Stimulated activated CD4-positive, alpha-beta T cell treated with anti-CD3 and anti-CD28 coated beads, TNF-alpha, amount 100 ng/mL, for 48 hours (primary cell): ENCODE measurements at regions not wholly inside any gene's neighbourhood (a gene's known extent, or its start where the extent isn't known, plus 50 kb on each side); places are given as distances from the start of the nearest gene placed in this dataset.
"Not testable (repeated sequence)": the region's sequence is repeated elsewhere in the genome, so short reads cannot be mapped to it uniquely, and the experiment has no call there.

Experiments used
- DNase-seq, 3 donors: peaks; one replicate each; pipeline ENCODE4 v3.0.0-alpha.2; 2020; ENCODE audit warnings: low read depth in 3 of 3

DNA sequence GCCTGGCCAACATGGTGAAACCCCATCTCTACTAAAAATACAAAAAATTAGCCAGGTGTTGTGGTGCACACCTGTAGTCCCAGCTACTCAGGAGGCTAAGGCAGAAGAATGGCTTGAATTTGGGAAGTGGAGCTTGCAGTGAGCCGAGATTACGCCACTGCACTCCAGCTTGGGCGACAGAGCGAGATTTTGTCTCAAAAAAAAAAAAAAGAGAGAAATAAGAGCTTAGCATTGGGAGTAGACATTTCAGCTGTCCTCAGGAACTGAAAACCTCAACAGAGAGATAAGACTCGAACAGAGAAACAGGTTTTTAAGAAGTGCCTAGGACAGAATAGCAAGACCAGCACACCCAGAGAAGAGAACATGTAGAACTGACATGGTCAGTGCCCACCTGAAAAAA, 262.6 kb upstream of the RAB4A start:
- DNase-seq, result not testable (repeated sequence)

DNA sequence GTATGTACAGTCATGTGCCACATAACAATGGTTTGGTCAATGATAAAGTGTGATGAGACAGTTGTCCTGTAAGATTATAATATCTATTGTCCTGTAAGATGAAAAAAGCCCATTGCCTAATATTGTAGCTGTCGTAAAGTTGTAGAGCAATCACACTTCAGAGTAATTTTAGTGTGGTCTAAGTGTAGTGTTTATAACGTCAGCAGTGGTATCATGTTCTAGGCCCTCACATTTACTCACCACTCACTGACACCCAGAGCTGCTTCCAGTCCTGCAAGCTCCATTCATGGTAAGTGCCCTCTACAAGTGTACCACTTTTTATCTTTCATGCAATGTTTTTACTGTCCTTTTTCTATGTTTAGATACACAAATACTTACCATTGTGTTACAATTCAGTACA, 259.9 kb upstream of the RAB4A start:
- no peak for DNase-seq

DNA sequence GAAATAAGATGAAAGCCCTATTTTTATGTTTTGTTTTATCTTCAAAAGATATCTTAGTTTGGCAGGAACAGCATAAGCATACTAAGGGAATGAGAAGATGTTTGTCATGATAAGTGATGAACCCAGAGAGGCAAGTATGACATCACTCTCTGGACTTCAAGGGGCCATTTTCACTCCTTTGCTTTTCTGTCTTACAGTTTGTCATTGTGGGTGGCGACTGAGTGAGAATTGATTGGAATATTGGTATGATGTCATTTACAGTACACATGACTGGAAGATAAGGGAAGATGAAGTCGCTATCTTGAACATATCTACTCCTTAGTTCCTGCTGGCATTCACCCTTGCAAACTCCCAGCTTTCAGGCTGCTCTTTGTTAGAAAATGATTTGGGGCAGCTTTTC, 258.1 kb upstream of the RAB4A start:
- no peak for DNase-seq

DNA sequence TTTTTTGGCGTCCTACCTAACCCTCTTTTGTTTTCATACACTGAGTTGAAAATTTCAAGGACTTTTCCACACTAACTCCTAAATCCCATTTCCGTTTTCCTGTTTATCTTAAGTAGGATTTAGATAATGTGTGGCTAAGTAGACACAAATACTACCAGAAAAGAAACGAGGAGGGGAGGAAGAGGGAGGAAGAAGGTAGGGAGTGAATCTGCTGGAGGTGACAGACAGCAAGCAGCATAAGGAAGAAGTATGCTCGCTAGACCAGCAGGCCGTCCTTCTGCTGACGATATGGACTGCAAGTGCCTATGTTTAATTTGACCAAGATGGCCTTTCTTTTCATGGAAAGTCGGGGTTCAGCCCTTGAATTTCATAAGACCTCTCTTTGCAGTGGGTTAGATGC, 256.9 kb upstream of the RAB4A start:
- no peak for DNase-seq

DNA sequence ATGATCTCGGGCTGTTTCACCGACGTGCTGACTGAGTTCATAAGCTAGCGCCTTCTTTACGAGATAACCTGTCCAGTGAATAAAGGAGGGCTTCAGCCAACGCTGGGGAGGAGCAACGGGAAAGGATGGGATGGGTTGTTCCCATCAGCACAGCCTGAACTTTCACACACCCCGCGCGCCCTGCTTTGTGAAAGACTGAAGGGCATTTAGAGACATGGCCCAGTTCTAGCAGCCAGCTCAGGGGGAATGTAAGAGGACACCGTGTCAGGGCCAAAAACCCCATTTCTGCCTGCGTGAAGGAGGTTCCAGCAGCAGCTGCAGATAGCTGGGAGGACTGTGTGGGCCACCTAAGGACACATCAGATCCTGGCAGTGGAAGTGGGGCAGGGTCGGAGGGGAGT, 255.1 kb upstream of the RAB4A start:
- no peak for DNase-seq

DNA sequence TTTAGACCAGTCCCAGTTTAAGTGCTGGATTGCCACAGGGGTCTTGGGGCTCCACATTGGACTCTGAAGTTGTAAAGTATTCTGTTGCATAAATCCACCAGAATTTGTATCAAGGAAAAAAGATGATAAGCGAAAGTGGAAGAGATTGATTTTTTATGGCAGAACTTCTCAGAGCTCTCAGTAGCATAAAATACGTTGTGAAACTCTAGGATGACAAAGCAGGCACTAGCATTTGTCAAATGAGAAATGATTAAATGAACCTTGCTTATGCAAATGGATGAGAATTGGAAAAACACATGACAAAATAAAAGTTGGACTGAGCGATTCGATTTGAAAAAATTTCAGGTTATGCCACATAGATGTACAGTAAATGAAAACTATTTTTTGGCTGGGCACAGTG, 253.8 kb upstream of the RAB4A start:
- DNase-seq, result no peak

DNA sequence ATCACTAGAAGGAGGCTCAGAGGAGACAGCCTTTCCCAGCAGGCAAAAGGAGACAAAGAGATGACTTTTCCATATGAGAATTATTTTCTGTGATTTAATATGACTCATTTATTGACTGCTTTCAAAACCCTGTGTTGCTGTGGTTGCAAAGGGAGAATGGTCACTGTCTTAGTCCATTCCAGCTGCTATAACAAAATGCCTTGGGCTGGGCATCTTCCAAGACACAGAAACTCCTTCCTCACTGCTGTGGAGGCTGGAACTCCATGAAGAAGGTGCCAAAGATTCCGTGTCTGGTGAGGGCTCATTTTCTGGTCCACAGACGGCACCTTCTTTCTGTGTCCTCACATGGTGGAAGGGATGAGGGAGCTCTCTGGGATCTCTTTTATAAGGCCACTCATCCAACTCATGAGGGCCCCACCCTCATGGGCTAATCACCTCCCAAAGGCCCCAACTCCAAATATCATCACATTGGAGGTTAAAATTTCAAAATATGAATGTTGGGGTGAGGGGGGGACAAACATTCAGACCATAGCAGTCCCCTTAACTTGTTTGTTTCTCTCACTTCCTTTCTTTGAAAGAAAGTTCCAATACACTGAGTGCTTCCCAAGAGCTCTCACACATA, 252.1 kb upstream of the RAB4A start:
- no peak for DNase-seq

DNA sequence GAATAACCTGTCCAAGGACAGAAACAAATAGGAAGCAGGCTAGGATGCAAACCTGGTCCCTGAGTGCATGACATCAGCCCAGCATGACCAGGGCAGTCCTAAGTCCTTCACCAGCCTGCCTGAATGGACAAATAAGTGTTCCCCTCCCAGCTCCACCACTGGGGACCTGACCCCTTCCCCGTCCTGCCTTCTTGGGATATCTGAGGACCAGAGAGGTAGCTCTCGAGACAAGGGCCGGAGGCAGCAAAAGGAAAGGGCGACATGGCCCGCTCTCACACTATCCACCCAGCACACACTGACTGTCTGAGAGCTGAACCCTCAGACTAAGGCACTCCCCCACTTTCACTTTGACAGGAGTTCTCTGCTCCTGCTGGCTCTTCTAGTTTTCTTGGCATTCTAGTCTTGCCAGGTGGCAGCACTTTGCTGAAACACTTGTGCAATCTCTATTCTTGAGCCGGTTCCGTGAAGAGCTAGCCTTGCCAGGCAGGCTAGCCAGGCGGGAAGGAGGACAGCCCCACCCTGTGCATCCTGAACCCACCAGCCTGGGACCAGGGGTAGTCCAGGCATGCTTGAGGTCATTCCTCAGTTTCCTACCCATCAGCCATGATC, 251.1 kb upstream of the RAB4A start:
- no peak for DNase-seq

DNA sequence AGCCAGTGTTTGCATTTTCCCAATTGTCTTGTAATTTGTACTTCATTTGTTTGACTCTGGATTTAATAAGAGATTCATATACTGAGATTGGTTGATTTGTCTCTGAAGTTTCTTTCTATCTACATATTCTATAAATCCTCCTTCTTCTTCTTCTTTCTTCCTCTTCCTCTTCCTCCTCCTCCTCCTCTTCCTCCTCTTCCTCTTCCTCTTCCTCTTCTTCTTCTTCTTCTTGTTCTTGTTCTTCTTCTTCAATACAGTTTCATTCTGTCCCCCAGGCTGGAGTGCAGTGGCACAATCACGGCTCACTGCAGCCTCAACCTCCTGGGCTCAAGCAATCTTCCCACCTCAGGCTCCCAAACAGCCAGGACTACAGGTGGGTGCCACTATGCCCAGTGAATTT, 249.9 kb upstream of the RAB4A start:
- DNase-seq, result not testable (repeated sequence)

DNA sequence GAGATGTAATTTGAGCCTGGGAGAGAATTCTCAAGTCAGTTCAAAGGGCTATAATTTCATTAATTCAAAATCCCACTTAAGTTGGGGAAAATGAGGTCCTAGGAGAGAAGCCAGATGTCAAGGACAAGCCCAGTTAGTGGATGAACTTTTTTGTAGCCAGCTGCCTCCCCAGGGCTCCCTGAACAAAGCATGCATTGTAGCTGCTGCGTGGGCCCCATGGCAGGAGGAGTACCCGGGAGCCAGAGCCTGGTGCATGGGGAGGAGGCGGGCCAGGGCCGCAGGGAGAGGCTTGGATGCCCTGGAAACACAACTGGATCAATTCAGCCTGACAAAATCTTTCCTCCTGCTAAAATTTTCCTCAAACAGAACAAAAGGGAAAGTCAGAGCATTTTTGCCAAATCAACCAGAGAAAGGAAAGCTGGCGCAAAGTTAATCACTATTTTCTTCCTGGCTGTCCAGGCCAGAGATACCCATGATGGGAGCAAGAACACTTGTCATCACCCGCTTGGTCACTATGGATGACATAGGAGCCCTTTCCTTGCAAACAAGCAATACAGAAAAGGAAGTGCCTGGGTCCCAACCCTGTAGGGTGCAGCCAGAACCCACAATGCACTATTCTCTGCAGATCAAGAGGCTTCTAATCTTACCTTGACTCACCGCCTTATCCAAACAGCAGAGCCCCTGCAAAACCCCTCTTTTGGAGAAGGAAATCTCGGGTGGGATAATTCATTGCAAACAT, 248.1 kb upstream of the RAB4A start:
- no peak for DNase-seq

DNA sequence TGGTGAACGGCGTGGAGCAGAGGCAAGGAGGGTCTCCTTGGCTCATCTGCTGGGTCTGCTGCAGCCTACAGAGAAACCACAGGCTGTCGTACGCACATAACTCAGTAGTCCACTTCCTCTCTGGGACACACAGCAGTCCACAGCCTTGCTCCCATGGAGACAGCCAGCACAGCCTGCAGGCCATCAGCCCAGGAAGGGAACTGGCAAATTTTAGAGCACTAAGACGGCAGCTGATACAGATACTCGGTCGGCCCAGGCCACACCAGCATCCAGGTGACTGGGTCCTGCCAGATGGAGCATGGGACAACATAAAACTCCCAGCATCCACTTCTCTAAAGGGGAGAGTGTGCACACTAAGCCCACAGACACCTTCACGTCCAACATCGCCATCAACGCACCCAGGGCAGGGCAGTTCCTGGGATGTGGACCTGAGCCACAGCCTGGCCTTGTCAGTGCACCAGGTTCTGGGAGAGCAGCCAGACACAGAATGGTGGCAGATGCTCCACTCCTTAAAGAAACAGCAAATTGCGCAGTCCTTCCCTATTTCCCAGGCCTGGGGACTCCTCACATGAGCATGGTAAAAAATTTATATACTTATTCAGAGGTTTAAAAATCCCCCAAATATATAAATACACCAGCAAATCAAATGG, 247.1 kb upstream of the RAB4A start:
- no peak for DNase-seq

DNA sequence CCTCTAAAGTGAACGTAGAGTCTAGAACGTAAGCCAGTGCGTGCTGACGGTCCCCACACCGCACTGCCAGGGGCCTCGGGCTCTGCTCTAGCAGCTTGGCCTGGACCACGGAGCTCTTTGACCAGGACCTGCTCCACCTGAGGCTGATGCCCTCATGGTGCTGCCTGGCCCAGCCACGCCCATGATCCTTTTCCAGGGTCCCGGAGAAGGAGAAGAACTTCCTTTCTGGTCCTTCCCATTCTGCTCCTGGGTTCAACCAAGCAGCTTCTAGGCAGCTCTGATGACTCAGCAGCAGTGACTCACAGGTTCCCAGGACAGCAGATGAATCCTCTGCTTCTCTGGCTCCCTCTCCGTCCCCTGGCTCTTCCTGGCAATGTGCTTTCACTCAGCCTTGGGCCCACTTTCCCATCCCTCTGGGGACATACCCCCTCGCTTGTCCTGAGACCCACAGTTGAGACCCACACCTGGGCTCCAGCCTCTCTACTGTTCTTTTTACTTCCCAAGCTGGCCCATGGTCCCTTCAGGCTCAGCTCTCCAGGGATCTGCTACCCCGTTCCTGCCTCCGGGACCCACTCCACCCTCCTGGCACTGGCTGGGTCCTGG, 246.3 kb upstream of the RAB4A start:
- peak in 1 of 3 donors; percentile 8 for DNase-seq

DNA sequence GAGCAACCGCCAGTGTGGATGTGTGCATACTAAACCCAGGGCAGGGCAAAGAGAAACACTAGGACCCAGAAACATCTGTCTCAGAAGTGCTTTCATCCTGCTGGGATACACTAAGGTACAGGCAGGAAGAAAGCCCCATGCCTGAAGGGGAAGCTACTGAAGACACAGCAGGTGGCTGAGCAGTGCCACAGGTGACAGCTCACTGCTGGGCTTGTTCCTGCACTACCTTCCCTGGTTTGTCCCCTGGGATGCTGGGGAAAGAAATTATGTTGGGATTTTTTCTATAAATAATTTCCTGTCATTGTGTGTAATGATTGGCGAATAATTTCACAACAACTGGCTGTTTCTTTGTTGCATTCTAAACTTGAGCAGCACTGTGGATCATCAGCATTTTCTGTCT, 245.3 kb upstream of the RAB4A start:
- no peak for DNase-seq

DNA sequence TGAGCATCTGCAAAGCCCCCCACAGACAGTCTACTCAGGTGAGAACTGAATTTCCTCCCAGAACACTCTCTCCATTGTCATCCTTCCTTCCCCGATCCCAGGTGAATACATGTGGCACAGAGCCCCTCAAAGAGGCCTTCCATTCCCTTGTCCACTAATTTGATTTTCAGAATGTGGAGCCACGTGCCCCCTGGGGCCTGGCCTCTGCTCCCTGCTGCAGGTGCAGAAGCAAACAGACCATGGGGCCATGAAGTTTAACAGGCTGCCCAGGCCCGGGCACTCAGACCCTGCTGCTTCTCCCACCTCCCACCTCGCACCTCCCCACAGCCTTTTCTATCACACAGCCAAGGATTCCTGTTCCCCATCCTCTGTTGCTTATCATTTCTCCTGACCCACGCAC, 243.8 kb upstream of the RAB4A start:
- no peak for DNase-seq

DNA sequence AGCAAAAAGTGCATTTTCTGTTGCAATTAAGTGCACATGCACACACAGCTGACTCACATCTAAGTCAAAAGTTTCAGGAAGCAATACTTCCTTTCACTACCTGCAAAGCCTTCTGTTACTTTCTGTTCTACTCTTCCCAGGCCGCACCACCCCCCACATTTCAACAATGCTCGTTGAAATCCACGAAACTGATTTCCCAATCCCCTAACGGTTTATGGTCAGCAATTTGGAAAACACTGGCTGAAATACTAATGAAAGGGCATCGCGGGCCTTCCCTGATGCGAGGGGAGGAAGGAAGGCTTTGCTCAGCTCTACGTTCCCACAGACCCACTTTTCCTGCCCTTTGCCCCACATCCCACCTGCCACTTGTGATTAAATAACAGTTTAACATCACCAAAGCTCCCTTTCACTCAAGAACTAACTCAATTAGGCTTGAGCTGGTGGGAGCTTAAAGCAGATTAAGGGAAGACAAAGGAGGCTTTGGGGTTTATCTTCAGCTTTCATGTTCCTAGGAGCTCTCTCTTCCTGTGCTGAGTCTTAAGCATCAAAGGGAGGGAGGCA, 243.2 kb upstream of the RAB4A start:
- DNase-seq, result peak in 1 of 3 donors; percentile 10

DNA sequence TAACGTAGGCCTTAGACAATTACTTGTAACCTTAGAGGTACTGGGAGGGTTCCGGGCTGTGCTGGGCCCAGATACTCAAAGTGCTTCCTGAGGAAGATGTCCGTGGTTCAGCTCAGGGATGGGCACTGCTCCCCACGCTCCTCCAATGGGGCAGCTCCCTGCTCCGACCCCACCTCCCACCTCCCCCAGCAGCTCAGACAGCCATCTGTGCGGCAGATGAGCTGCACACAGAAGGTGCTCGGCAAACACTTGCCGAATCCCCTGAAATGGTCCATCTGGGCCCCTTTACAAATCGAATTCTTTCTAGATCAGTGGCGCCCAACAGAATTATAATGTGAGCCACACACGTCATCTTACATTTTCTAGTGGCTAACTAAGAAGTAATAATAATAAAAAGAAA, 242.4 kb upstream of the RAB4A start:
- no peak for DNase-seq

DNA sequence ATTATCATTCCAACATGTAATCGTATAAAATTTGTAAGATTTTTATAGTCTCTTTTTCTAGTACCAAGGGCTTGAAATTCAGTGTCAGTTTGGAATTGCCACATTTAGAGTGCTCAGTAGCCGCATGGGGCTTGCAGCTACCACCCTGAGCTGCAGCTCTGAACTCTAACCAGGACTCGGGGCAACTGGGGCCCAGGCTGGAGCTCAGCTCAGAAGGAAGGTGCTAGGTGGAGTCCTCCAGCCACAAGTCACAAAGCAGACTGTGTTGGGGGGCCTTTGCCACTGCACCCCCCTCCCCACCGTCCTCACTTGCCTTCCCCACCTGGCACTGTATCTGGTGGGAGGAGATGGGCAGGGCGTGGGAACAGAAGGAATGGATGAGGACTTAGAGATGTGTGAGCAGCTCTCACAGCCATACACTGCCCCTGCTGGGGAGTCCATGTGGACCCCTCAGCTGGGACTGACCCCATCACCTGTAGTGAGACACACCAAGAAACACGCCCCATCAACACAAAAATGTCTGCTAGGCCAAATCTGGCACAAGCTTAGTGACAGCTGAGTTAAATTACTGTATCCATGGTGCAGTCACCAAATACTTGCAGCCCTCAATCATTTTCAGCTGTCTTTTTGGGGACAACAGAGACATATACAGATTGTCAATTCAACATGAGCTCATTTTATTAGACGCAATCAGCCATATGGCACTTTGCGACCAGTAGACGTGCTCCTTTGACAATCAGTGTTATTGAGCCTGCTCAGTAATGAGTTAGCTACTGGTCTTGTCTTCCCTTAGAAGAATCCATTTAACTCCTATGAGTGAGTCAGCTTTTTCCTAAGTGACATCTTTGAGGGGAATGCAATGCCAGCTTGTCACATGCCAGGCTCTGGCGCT, 241.7 kb upstream of the RAB4A start:
- DNase-seq, result no peak

DNA sequence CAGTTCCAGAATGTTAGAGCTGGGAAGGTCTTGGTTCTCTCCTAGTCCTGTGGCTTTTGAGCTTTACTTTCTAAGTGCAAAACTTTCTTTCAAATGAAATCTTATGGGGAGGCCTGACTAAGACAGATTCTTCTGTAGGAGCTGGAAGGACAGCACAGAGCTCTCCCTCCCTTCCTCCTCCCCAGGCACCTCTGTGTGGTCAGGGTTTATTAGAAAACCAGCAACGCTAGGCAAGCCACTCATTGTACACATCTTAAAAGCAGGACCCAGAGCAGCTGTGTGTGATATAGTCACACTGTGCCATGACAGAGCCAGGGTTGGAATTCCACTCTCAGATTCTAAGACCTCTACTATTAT, 241.1 kb upstream of the RAB4A start:
- no peak for DNase-seq

DNA sequence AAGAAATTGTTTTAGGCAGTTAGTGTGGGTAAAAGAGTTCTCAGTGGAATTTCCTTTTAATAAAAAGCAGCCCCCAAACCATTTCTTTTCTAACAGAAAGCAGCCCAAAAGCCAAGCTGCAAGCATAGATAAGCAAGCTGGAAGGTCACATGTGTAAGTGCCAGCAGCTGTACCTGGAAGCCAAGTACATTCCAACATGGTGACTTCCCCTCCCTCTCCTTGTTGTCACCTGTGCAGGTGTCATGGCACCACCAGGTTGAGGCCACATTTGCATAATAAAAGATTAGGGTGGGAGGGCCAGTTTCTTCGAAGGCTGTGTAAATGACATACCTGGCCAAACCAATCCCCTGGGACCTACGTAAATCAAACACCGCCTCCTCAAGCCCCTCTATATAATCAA, 240.3 kb upstream of the RAB4A start:
- DNase-seq, result no peak

DNA sequence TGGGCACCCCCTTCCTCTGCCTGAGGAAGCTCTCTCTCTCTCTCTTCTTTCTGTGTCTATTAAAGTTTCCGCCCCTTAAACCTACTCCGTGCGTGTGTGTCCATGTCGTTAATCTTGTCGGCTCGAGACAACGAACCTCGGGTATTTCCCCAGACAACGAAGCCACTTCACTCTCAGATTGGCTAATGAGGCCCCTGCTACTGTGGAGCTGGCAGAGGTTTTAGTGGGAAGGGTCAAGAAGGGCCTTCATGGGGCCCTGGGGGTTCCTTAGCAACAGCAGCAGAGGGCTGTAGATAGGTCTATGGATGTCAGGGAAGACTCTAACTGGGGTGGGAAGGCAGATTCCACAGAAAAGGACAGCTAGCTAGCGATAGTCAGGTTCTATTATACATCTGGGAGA, 239.8 kb upstream of the RAB4A start:
- no peak for DNase-seq
